Esophagus muscularis mucosa (tissue), 4 donors: ENCODE measurements at regions not wholly inside any gene's neighbourhood (a gene's known extent, or its start where the extent isn't known, plus 50 kb on each side); places are given as distances from the start of the nearest gene placed in this dataset.

Source experiments
- CTCF ChIP-seq, 3 experiments: fragments of 200-600 bp in 2 of 3; fragments of 450-650 bp in 1 of 3; sonication (generic) in 2 of 3; IDR thresholded peaks; one replicate each; pipeline ENCODE4 v1.5.1; 2017 to 2019; ENCODE audit warnings: antibody characterized with exemption in 3 of 3, mild to moderate bottlenecking in 2 of 3, moderate library complexity in 1 of 3
- EP300 ChIP-seq: sonication (generic); formaldehyde crosslinking; IDR thresholded peaks from one replicate; pipeline ENCODE4 v1.6.1; 2017; ENCODE audit warnings: antibody characterized with exemption
- POLR2A ChIP-seq: fragments of 450-650 bp; IDR thresholded peaks from one replicate; pipeline ENCODE4 v1.6.1; 2017; ENCODE audit warnings: antibody characterized with exemption, moderate library complexity, mild to moderate bottlenecking, low read depth
- POLR2AphosphoS5 ChIP-seq, 2 donors: sonication (generic); formaldehyde crosslinking; IDR thresholded peaks; one replicate each; pipeline ENCODE4 v1.6.1; 2017; ENCODE audit warnings: antibody characterized with exemption in 2 of 2

- TF ChIP-seq POLR2AphosphoS5 (IDR thresholded peaks at IDR 0.05) (no peak), CTCF (IDR thresholded peaks at IDR 0.05) (no peak), POLR2A (no peak), EP300 (no peak)
Measured at GRCh38 chr17:34850964-34851363, 110.3 kb downstream of the CCT6B start.
